Effector memory CD4-positive, alpha-beta T cell (primary cell): ENCODE measurements at regions not wholly inside any gene's neighbourhood (a gene's known extent, or its start where the extent isn't known, plus 50 kb on each side); places are given as distances from the start of the nearest gene placed in this dataset.
"Not testable (repeated sequence)": the region's sequence is repeated elsewhere in the genome, so short reads cannot be mapped to it uniquely, and the experiment has no call there.

ENCODE experiments used
- DNase-seq, 3 donors: peaks; one replicate each; pipeline ENCODE4 v3.0.0-alpha.2; 2020
- H3K27ac ChIP-seq: 2 replicates; pipeline ENCODE4 v1.7.0; 2013; ENCODE audit warnings: mild to moderate bottlenecking, low read length, moderate library complexity; ENCODE audit not compliant: insufficient read depth, poor library complexity, severe bottlenecking
- H3K27me3 ChIP-seq: replicated peaks from 2 replicates; pipeline ENCODE4 v1.7.0; 2013; ENCODE audit warnings: mild to moderate bottlenecking, low read length; ENCODE audit not compliant: insufficient read depth, control insufficient read depth, poor library complexity, severe bottlenecking
- H3K36me3 ChIP-seq: 2 replicates; pipeline ENCODE4 v1.7.0; 2013; ENCODE audit warnings: mild to moderate bottlenecking, low read length, moderate library complexity; ENCODE audit not compliant: control insufficient read depth, insufficient read depth
- H3K4me1 ChIP-seq: 2 replicates; pipeline ENCODE4 v1.7.0; 2013; ENCODE audit warnings: low read length, mild to moderate bottlenecking; ENCODE audit not compliant: control insufficient read depth, insufficient read depth, poor library complexity, severe bottlenecking
- H3K4me3 ChIP-seq: 2 replicates; pipeline ENCODE4 v1.7.0; 2013; ENCODE audit warnings: low read length, low read depth, mild to moderate bottlenecking; ENCODE audit not compliant: insufficient read depth, poor library complexity, severe bottlenecking
- H3K9me3 ChIP-seq: 2 replicates; pipeline ENCODE4 v1.7.0; 2013; ENCODE audit warnings: mild to moderate bottlenecking, low read length, moderate library complexity; ENCODE audit not compliant: control insufficient read depth

GRCh38 chr7:112665709-112666108 lies 124.5 kb downstream of the TMEM168 start:
- no peaks in the 10 kb centered on the region for H3K27me3 ChIP-seq
- no peak for DNase-seq
- H3K4me1 ChIP-seq: no peaks in the 10 kb centered on the region
- H3K4me3 ChIP-seq: no peak overlapping the region
- H3K9me3 ChIP-seq: no peaks in the 10 kb centered on the region
- H3K27ac ChIP-seq: no peak overlapping the region
- no peaks in the 10 kb centered on the region for H3K36me3 ChIP-seq

GRCh38 chr7:112668561-112668960 lies 121.6 kb downstream of the TMEM168 start:
- no peak for DNase-seq
- H3K27me3 ChIP-seq: no peaks in the 10 kb centered on the region
- H3K36me3 ChIP-seq: no peaks in the 10 kb centered on the region
- no peak overlapping the region for H3K4me3 ChIP-seq
- H3K4me1 ChIP-seq: no peaks in the 10 kb centered on the region
- H3K27ac ChIP-seq: no peak overlapping the region
- no peaks in the 10 kb centered on the region for H3K9me3 ChIP-seq

- Histone ChIP-seq H3K27ac (no peak overlapping the region), H3K4me1 (no peaks in the 10 kb centered on the region), H3K27me3 (no peaks in the 10 kb centered on the region), H3K36me3 (no peaks in the 10 kb centered on the region), H3K9me3 (no peaks in the 10 kb centered on the region), H3K4me3 (no peak overlapping the region)
- no peak for DNase-seq
Observed at GRCh38 chr7:112669306-112669705, 120.9 kb downstream of the TMEM168 start.

- H3K27ac ChIP-seq: no peak overlapping the region
- no peak for DNase-seq
- H3K36me3 ChIP-seq: no peaks in the 10 kb centered on the region
- H3K9me3 ChIP-seq: no peaks in the 10 kb centered on the region
- no peak overlapping the region for H3K4me3 ChIP-seq
- H3K4me1 ChIP-seq: no peaks in the 10 kb centered on the region
- H3K27me3 ChIP-seq: no peaks in the 10 kb centered on the region
Observed at GRCh38 chr7:112670193-112670592, 120.0 kb downstream of the TMEM168 start.

GRCh38 chr7:112678626-112679025 lies 111.6 kb downstream of the TMEM168 start:
- Histone ChIP-seq H3K4me3 (no peak overlapping the region), H3K36me3 (no peaks in the 10 kb centered on the region), H3K27ac (no peak overlapping the region), H3K27me3 (no peaks in the 10 kb centered on the region), H3K4me1 (no peaks in the 10 kb centered on the region), H3K9me3 (no peaks in the 10 kb centered on the region)
- DNase-seq: no peak

- H3K27ac ChIP-seq, H3K27me3 ChIP-seq, H3K4me1 ChIP-seq, DNase-seq, H3K9me3 ChIP-seq, H3K36me3 ChIP-seq, H3K4me3 ChIP-seq: not testable (repeated sequence)
Observed at GRCh38 chr7:112689466-112690177, 100.6 kb downstream of the TMEM168 start.

- no peaks in the 10 kb centered on the region for H3K27me3 ChIP-seq
- H3K36me3 ChIP-seq: no peaks in the 10 kb centered on the region
- DNase-seq: no peak
- no peaks in the 10 kb centered on the region for H3K9me3 ChIP-seq
- H3K4me1 ChIP-seq: no peaks in the 10 kb centered on the region
- no peak overlapping the region for H3K4me3 ChIP-seq
- H3K27ac ChIP-seq: no peak overlapping the region
Observed at GRCh38 chr7:112692333-112692732, 97.9 kb downstream of the TMEM168 start.

GRCh38 chr7:112697211-112697610 lies 93.0 kb downstream of the TMEM168 start:
- not testable (repeated sequence) for H3K4me1 ChIP-seq, H3K9me3 ChIP-seq, H3K27ac ChIP-seq, H3K27me3 ChIP-seq, DNase-seq, H3K36me3 ChIP-seq, H3K4me3 ChIP-seq

- Histone ChIP-seq H3K27me3 (no peaks in the 10 kb centered on the region), H3K36me3 (no peaks in the 10 kb centered on the region), H3K9me3 (no peaks in the 10 kb centered on the region), H3K4me1 (no peaks in the 10 kb centered on the region), H3K27ac (no peak overlapping the region), H3K4me3 (no peak overlapping the region)
- DNase-seq: no peak
Observed at GRCh38 chr7:112699725-112700513, 90.3 kb downstream of the TMEM168 start.

GRCh38 chr7:112701456-112701855 lies 88.7 kb downstream of the TMEM168 start:
- Histone ChIP-seq H3K27me3 (no peaks in the 10 kb centered on the region), H3K4me3 (no peak overlapping the region), H3K27ac (no peak overlapping the region), H3K4me1 (no peaks in the 10 kb centered on the region), H3K36me3 (no peaks in the 10 kb centered on the region), H3K9me3 (no peaks in the 10 kb centered on the region)
- DNase-seq: no peak
